ENCODE measurements at regions not wholly inside any gene's neighbourhood (a gene's known extent, or its start where the extent isn't known, plus 50 kb on each side); places are given as distances from the start of the nearest gene placed in this dataset.

- intact Hi-C loops (cut with micrococcal nuclease; ENCODE audit: unreplicated experiment) = no loop called here
- Histone ChIP-seq H3K4me3 (ENCODE audit: low read depth, low read length, poor library complexity, severe bottlenecking) (no peak overlapping the region), H4K20me1 (ENCODE audit: insufficient read depth, low read length) (no peaks in the 10 kb centered on the region), H3K27ac (ENCODE audit: low read depth, low read length, poor library complexity, severe bottlenecking) (no peak overlapping the region), H3K9me3 (ENCODE audit: low read length) (no peaks in the 10 kb centered on the region), H3K4me2 (ENCODE audit: low read length) (no peak overlapping the region), H2AFZ (ENCODE audit: low read length) (no peak overlapping the region), H3K36me3 (ENCODE audit: insufficient read depth, low read length) (no peaks in the 10 kb centered on the region), H3K79me2 (ENCODE audit: insufficient read depth, low read depth, low read length) (no peaks in the 10 kb centered on the region), H3K9me2 (ENCODE audit: insufficient read depth, low read length) (no peaks in the 10 kb centered on the region), H3K4me1 (ENCODE audit: insufficient read depth, low read length, poor library complexity, severe bottlenecking) (no peaks in the 10 kb centered on the region)
- CTCF ChIA-PET (ENCODE audit: unreplicated experiment) = no interaction called here
- POLR2A ChIA-PET = no interaction called here
- no peak for DNase-seq (ENCODE audit: low spot score)
- no peak for TF ChIP-seq EZH2phosphoT487 (IDR thresholded peaks at IDR 0.05; ENCODE audit: borderline replicate concordance, low read depth, low read length)
- TF ChIP-seq, protein P1, sequence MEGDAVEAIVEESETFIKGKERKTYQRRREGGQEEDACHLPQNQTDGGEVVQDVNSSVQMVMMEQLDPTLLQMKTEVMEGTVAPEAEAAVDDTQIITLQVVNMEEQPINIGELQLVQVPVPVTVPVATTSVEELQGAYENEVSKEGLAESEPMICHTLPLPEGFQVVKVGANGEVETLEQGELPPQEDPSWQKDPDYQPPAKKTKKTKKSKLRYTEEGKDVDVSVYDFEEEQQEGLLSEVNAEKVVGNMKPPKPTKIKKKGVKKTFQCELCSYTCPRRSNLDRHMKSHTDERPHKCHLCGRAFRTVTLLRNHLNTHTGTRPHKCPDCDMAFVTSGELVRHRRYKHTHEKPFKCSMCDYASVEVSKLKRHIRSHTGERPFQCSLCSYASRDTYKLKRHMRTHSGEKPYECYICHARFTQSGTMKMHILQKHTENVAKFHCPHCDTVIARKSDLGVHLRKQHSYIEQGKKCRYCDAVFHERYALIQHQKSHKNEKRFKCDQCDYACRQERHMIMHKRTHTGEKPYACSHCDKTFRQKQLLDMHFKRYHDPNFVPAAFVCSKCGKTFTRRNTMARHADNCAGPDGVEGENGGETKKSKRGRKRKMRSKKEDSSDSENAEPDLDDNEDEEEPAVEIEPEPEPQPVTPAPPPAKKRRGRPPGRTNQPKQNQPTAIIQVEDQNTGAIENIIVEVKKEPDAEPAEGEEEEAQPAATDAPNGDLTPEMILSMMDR (conservative IDR thresholded peaks at IDR 0.05; ENCODE audit: low read length) = no peak
- BruUV-seq (replicated peaks) = no TSS peak
These were observed 64.4 kb downstream of the P2RY1 start for GRCh38 chr3:152899306-152899705.

DNA sequence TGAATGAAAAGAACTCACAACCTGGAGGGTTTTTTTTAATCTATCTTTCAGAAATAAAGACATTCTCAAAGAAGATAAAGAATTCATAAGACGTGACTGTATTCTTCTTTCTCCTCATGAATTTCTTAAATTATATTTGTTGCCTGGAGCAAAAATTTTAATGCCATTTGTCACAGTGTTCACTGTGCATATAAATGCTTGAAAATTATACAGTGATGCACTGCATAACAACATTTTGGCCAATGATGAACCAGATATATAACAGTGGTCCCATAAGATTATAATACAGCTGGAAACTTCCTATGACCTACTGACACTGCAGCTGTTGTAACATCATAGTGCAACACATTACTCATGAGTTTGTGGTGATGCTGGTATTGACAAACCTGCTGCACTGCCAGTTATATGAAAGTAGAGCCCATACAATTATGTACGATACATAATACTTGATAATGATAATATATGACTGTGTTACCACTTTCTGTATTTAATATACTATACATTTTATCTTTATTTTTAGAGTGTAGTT is 67.3 kb downstream of the P2RY1 start:
- BruUV-seq (replicated peaks) = no TSS peak
- H2AFZ ChIP-seq (ENCODE audit: low read length) = no peak overlapping the region
- H3K4me3 ChIP-seq (ENCODE audit: low read depth, low read length, poor library complexity, severe bottlenecking) = no peak overlapping the region
- no peak for DNase-seq (ENCODE audit: low spot score)
- H4K20me1 ChIP-seq (ENCODE audit: insufficient read depth, low read length) = no peaks in the 10 kb centered on the region
- POLR2A ChIA-PET = no interaction called here
- H3K36me3 ChIP-seq (ENCODE audit: insufficient read depth, low read length) = no peaks in the 10 kb centered on the region
- H3K9me2 ChIP-seq (ENCODE audit: insufficient read depth, low read length) = no peaks in the 10 kb centered on the region
- no peaks in the 10 kb centered on the region for H3K79me2 ChIP-seq (ENCODE audit: insufficient read depth, low read depth, low read length)
- TF ChIP-seq EZH2phosphoT487 (IDR thresholded peaks at IDR 0.05; ENCODE audit: borderline replicate concordance, low read depth, low read length) = no peak
- TF ChIP-seq, protein P1 (conservative IDR thresholded peaks at IDR 0.05; ENCODE audit: low read length) = no peak
- intact Hi-C loops (cut with micrococcal nuclease; ENCODE audit: unreplicated experiment) = no loop called here
- no peaks in the 10 kb centered on the region for H3K9me3 ChIP-seq (ENCODE audit: low read length)
- CTCF ChIA-PET (ENCODE audit: unreplicated experiment) = no interaction called here
- no peaks in the 10 kb centered on the region for H3K4me1 ChIP-seq (ENCODE audit: insufficient read depth, low read length, poor library complexity, severe bottlenecking)
- H3K27ac ChIP-seq (ENCODE audit: low read depth, low read length, poor library complexity, severe bottlenecking) = no peak overlapping the region
- no peak overlapping the region for H3K4me2 ChIP-seq (ENCODE audit: low read length)

- no peaks in the 10 kb centered on the region for H3K36me3 ChIP-seq (ENCODE audit: insufficient read depth, low read length)
- ChIA-PET CTCF (ENCODE audit: unreplicated experiment) (no interaction called here), POLR2A (interaction anchor here (0.6 to 0.8 kb wide), 4 partner anchors 62 to 1615 kb away, joined by 3 to 4 read pairs (median 3); no protein-coding TSS in a partner anchor)
- no peak for DNase-seq (ENCODE audit: low spot score)
- H4K20me1 ChIP-seq (ENCODE audit: insufficient read depth, low read length) = no peaks in the 10 kb centered on the region
- H3K4me3 ChIP-seq (ENCODE audit: low read depth, low read length, poor library complexity, severe bottlenecking) = no peak overlapping the region
- H3K9me2 ChIP-seq (ENCODE audit: insufficient read depth, low read length) = no peaks in the 10 kb centered on the region
- H2AFZ ChIP-seq (ENCODE audit: low read length) = no peak overlapping the region
- H3K79me2 ChIP-seq (ENCODE audit: insufficient read depth, low read depth, low read length) = no peaks in the 10 kb centered on the region
- H3K4me1 ChIP-seq (ENCODE audit: insufficient read depth, low read length, poor library complexity, severe bottlenecking) = no peaks in the 10 kb centered on the region
- TF ChIP-seq, protein P1 (conservative IDR thresholded peaks at IDR 0.05; ENCODE audit: low read length) = no peak
- no peak for TF ChIP-seq EZH2phosphoT487 (IDR thresholded peaks at IDR 0.05; ENCODE audit: borderline replicate concordance, low read depth, low read length)
- no peak overlapping the region for H3K27ac ChIP-seq (ENCODE audit: low read depth, low read length, poor library complexity, severe bottlenecking)
- H3K9me3 ChIP-seq (ENCODE audit: low read length) = no peaks in the 10 kb centered on the region
- intact Hi-C loops (cut with micrococcal nuclease; ENCODE audit: unreplicated experiment) = no loop called here
- BruUV-seq (replicated peaks) = no TSS peak
- H3K4me2 ChIP-seq (ENCODE audit: low read length) = no peak overlapping the region
These were observed 70.7 kb downstream of the P2RY1 start for GRCh38 chr3:152905631-152906030.

All from OCI-LY7 (cell line).